ENCODE measurements at regions not wholly inside any gene's neighbourhood (a gene's known extent, or its start where the extent isn't known, plus 50 kb on each side); places are given as distances from the start of the nearest gene placed in this dataset.

DNA sequence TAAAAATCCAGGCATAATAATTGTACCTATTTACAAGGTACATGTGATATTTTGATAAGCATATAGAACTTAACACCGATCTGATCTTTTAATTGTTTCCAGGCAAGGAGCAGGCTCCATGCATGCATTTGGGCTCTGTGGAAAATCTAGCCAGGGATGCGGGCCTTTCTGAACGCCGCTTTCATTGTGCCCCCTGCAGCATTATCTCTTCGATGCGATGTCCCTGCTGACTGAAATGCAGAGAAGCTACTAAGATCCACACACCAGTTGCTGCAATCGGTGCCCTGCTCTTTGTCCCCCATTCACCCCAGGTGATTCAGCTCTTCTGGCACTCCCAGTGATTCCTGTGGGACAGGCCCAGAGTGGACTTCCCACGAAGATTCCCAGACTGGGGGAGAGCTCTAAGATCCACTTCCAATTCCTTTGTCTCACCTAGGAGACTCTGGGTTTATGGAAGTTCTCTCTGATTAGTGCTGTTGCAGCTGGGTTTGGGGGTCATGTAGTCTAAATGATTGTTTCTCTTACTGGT, 254.3 kb upstream of the AGA start:
- peak; percentile 2 for DNase-seq (ENCODE audit: low read depth)

DNA sequence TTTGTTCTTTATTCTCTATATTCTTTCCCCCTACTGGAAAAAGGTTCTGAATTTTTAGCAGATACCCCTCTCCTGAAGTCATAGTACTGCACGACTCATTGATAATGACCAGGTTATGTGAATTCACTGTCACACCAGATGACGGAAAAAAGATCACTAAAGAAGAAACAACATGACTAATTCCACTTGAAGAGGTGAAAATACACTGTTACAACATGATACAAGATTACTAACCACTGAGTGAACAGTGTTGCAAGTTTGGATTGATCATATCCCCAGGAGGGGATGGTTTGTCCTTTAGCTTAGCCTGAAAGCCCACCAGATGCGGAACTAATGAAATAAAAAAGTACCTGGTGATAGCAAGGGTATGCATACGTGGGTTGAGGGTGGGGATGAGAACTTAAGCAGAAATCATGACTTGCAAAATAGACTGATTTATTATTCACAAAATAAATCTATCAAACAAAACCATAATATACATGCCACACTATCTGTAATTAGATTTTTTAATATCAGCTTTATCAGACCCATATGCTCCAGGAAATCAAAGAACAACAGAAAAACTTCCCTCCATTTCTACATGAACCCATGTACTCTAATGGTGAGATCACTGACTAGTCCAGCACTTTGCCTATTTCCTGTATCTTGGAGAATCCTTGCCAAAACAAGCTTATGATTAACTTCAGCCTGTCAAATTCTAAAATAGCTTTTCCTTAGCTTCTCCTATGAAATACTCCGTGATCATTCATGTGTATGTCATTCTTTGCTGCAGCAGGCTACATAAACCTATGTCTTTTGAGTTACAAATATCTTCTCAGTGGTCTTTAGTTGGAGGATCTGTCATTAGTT, 257.4 kb upstream of the AGA start:
- peak; percentile 58 for DNase-seq (ENCODE audit: low read depth)

DNA sequence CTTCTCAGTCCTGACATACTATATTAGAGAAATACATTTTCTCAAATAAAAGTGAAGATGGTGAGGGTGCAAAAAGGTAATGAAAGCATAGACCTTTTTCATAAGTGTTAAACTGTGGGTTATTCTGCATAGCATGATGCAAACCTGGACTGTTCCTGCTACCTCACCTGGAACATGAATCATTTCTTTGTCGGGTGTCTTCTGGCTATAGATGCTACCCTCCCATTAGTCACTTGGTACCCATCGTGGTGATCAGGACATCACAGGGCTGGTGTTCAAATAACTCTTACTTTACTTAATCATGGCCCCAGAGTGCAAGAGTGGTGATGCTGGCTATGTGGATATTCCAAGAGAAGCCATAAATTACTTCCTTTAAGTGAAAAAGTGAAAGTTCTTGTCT, 264.7 kb upstream of the AGA start:
- no peak for DNase-seq (ENCODE audit: low read depth)

GRCh38 chr4:177713454-177713853, 271.2 kb upstream of the AGA start:
- no peak for DNase-seq (ENCODE audit: low read depth)

GRCh38 chr4:177717407-177717806, 275.2 kb upstream of the AGA start:
- DNase-seq (ENCODE audit: low read depth) = no peak

- peak; percentile 57 for DNase-seq (ENCODE audit: low read depth)
Observed at GRCh38 chr4:177718514-177718913, 276.3 kb upstream of the AGA start.

GRCh38 chr4:177726111-177726510, 283.9 kb upstream of the AGA start:
- DNase-seq (ENCODE audit: low read depth) = peak; percentile 61

GRCh38 chr4:177728361-177729152, 286.3 kb upstream of the AGA start:
- DNase-seq (ENCODE audit: low read depth) = peak; percentile 43

DNA sequence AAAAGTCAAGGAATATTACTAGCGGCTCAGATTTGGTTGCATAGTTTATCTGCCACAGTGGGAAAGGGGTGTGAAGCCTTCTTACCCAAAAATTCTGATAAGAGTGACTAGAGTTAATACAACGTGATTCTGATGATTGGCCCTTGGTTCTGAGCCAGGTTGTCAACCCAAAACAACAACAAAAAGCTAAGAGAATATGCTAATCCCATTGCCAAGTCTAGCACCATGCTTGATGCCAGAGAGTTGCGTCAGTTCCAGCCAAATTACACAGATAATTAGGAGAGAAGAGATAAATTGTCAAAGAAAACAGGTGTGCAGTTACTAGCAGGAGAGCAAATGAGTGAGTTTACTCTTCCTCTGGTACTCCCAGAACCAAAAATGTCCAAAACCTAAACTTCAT, 287.4 kb upstream of the AGA start:
- DNase-seq (ENCODE audit: low read depth) = no peak

GRCh38 chr4:177737387-177737940, 295.2 kb upstream of the AGA start:
- DNase-seq (ENCODE audit: low read depth) = peak; percentile 67

DNA sequence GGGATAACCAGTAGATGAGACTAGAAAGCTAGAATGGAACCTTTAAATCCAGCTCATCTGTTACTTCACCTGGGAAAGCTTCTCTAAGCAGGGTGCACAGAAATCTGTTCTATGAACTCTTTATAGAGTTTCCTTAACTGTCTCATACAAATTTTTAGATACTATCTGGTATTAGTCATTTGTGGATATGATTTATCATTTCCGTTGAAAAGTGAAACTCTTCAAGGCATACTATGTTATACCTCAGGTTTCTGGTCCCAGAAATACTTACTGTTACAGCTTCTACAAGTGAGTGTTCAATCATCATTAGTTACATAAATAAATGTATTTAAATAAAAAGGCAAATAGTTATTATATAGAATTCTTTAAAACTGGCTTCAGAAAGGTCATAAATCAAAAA, 298.3 kb upstream of the AGA start:
- DNase-seq (ENCODE audit: low read depth) = peak; percentile 86

GRCh38 chr4:177759729-177760128, 317.5 kb upstream of the AGA start:
- no peak for DNase-seq (ENCODE audit: low read depth)

DNA sequence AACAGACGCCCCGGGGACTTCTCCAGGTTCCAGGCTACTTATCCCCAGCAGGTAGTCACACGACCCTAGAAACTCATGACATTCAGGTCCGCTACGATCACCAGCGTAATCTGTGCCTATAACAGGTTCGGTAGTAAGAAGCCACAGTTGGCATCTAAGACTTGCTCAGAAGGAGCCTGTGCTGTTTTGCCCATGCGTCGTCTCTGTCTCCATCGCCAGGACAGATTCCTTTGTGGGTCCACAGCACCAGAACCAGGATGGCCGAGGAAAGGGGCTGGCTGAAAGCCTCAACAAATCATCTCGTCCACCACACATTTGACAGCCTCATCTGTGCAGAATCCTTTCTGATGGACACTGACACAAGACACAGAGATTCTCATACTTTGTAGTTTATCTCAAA, 319.5 kb upstream of the AGA start:
- DNase-seq (ENCODE audit: low read depth) = no peak

DNA sequence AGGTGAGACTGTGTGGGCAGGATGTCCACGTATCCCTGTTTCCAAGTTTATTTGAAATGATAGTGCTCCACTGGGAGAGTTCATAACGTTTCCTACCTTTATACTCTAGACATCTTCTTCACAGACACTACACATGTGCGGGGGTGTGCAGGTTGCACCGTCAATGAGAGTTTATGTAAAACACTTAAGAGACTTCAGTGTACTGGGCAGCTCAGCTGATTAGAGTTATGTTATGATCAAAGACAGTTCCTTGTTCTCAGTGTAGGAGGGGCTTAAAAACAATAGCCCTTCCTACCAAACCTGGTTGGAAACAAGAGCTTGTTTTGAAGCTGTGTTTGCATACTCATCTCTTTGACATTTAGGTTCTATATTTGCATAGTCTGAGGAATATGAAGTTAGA, 326.9 kb upstream of the AGA start:
- DNase-seq (ENCODE audit: low read depth) = no peak

GRCh38 chr4:177770776-177771175, 328.5 kb upstream of the AGA start:
- peak; percentile 56 for DNase-seq (ENCODE audit: low read depth)

GRCh38 chr4:177771645-177772044, 329.4 kb upstream of the AGA start:
- DNase-seq (ENCODE audit: low read depth) = no peak

DNA sequence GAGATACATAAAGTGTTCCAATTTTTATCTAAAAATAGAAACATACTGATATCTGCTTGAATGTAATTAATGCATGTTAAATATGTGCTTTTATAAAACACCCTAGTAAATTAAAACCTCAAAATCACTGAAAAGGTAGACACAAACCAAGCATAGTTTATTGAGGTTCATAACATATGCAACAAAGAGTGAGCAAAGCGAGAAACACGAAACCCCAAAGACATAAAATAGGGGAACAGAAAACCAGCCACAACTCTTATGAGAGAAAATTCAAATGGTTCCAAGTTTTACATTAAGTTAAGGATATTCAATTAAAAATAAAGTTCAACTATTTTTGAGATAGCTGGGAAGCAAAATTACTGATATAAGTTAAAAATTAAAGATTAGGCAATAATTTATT, 336.4 kb upstream of the AGA start:
- DNase-seq (ENCODE audit: low read depth) = no peak

DNA sequence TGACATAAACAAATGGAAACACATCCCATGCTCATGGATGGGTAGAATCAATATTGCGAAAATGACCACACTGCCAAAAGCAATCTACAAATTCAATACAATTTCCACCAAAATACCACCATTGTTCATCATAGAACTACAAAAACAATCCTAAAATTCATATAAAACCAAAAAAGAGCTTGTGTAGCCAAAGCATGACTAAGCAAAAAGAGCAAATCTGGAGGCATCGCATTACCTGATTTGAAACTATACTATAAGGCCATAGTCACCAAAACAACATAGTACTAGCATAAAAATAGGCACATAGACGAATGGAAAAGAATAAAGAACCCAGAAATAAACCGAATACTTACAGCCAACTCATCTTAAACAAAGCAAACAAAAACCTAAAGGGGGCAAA, 342.8 kb upstream of the AGA start:
- no peak for DNase-seq (ENCODE audit: low read depth)

GRCh38 chr4:177789610-177790009, 347.4 kb upstream of the AGA start:
- DNase-seq (ENCODE audit: low read depth) = no peak

DNA sequence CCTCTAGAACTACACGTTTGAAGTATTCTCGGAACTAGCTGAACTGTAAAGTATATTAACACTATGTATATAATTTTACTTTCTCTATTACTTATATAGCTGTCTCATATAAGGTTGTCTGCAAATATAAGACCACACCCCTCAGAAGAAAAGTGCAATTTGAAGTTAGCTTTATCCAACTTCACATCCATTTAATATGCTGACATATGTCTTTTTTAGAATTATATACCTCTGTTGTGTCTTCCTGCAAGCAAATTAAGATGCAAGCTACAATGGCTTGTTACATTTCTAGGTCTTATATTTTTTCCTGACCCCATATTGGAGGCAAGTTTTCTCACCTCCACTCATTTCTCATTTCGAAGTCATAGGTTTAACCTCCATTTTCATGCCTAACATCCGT, 349.0 kb upstream of the AGA start:
- DNase-seq (ENCODE audit: low read depth) = no peak

GRCh38 chr4:177796841-177797240, 354.6 kb upstream of the AGA start:
- DNase-seq (ENCODE audit: low read depth) = no peak

GRCh38 chr4:177798161-177798560, 355.9 kb upstream of the AGA start:
- no peak for DNase-seq (ENCODE audit: low read depth)

DNA sequence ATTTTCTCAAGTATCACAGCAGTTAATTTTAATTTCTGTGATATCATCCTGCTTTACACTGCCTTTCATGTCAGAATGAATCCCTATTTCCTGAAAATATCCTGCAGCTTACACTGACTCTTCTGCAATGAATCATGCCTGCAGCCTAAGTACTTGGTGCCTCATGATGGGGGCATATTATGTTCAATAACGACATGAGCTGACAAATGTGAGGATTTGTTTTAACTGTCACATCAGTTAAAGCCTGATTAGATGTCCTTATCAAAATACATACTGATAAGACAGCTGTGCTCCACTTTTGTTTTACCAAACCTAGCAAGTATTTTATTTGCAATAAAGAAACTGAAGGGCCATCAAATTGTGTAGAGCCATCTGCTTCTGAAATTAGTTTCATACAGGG, 359.9 kb upstream of the AGA start:
- DNase-seq (ENCODE audit: low read depth) = peak; percentile 30

All from ELR (cell line).